ENCODE measurements at regions not wholly inside any gene's neighbourhood (a gene's known extent, or its start where the extent isn't known, plus 50 kb on each side); places are given as distances from the start of the nearest gene placed in this dataset.

DNA sequence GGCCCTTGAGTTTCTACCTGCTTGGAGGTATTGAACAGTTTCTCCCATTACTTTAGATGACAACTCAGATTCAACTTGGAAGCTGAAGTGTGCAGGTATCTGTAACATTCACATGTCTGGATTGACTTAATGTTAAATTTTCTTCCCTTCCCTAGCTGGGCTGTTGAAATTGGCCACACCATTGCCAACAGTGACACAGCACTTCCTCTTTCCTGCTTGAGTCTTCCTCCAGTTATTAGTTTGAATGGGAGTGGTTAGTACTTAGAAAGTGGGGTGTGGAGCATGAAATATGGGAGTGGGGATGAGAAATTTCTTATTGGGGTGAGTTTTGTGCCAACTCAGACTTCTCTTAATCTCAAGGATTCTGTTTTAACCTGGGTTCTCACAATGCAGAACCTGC is 454.9 kb downstream of the KCNJ2 start:
- intact Hi-C loops (cut with DNase I) = no loop called here
- DNase-seq = no peak

GRCh38 chr17:70629902-70630301 is 460.6 kb downstream of the KCNJ2 start:
- no peaks in the 10 kb centered on the region for H3K36me3 ChIP-seq
- intact Hi-C loops (cut with DNase I) = loop anchor here in 2 of 4 donors (10.0 kb wide), 2 partner anchors 1905 to 1915 kb away; no protein-coding TSS in a partner anchor
- TF ChIP-seq CTCF (IDR thresholded peaks at IDR 0.05) (no peak), EP300 (IDR thresholded peaks at IDR 0.05) (no peak), POLR2A (IDR thresholded peaks at IDR 0.05) (no peak)

More for the DNA sequence above, 454.9 kb downstream of the KCNJ2 start:
- no peaks in the 10 kb centered on the region for H3K27me3 ChIP-seq
- H3K36me3 ChIP-seq = no peaks in the 10 kb centered on the region
- TF ChIP-seq CTCF (IDR thresholded peaks at IDR 0.05) (no peak), POLR2A (IDR thresholded peaks at IDR 0.05) (no peak), EP300 (IDR thresholded peaks at IDR 0.05) (no peak)
- H3K4me3 ChIP-seq = no peak overlapping the region
- H3K4me1 ChIP-seq (ENCODE audit: insufficient read depth) = peaks cover 3% of the 10 kb centered on the region
- no peaks in the 10 kb centered on the region for H3K9me3 ChIP-seq
- H3K27ac ChIP-seq = no peak overlapping the region

DNA sequence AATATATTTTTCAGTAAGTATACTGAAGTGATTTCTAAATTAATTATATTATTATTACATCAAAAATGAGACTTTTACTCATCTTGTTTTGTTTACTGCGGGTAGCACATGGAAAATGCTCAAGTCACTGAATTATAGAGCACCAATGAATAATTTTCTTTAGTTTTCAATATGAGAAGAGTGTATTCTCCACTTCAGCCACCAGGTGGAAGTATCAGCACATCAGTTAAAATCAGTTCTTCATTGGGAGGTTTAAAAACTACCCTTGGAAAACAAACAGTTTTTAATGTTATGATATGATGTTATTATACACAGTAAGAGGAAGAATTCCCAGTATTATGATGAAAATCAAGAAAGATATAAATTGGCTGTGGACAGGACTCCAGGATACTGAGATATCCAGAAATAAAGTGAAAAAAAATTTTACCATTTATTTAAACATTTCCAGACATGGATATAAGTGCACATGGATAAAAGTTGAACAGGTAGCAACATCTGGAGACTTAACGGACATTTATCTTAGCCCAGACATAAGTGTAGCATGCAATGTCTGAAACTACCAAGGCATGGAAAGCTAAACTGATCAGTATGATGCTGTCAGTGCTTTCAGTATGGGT is 467.3 kb downstream of the KCNJ2 start:
- 11 to 21% (median 13%) methylated on average over 2 of the region's 2 CpGs for WGBS, 3 donors
- H3K36me3 ChIP-seq = no peaks in the 10 kb centered on the region
- H3K27ac ChIP-seq = no peak overlapping the region
- H3K9me3 ChIP-seq = no peaks in the 10 kb centered on the region
- no peaks in the 10 kb centered on the region for H3K4me1 ChIP-seq (ENCODE audit: insufficient read depth)
- no peak overlapping the region for H3K4me3 ChIP-seq
- DNase-seq = no peak
- no peaks in the 10 kb centered on the region for H3K27me3 ChIP-seq
- TF ChIP-seq EP300 (IDR thresholded peaks at IDR 0.05) (no peak), CTCF (IDR thresholded peaks at IDR 0.05) (peak; percentile 28 to 33 (median 32))
- intact Hi-C loops (cut with DNase I) = loop anchor here in 2 of 4 donors (10.0 kb wide), 2 partner anchors 1898 to 1908 kb away; no protein-coding TSS in a partner anchor

More at GRCh38 chr17:70629902-70630301, 460.6 kb downstream of the KCNJ2 start:
- no peaks in the 10 kb centered on the region for H3K4me1 ChIP-seq (ENCODE audit: insufficient read depth)
- no peaks in the 10 kb centered on the region for H3K9me3 ChIP-seq
- no peak overlapping the region for H3K27ac ChIP-seq
- no peak overlapping the region for H3K4me3 ChIP-seq
- WGBS, 3 donors = 9 to 19% (median 16%) methylated on average over 4 of the region's 4 CpGs
- DNase-seq = no peak
- H3K27me3 ChIP-seq = no peaks in the 10 kb centered on the region

DNA sequence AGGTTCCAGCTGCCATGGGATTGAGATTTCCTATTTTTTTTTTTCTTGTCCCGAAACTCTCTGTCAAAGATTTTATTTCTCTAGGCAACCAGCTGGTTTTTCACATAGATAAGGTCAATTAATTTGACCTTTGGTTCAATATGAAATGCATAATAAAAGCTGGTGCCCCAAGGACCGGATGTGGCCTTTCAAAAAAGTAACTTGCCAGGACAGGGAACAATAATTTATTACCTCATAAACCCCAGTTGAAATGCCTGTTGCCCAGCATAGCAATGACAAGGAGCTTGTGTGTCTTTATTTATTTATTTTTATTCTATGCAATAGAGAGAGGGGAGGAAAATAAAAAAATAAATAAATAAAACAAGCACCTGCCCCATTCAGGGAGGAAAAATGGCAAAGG is 472.7 kb downstream of the KCNJ2 start:
- WGBS, 3 donors = 65 to 73% (median 68%) methylated on average over 2 of the region's 2 CpGs
- intact Hi-C loops (cut with DNase I) = loop anchor here in 1 of 4 donors (5.0 kb wide), 1 partner anchor 1900 kb away; no protein-coding TSS in a partner anchor
- TF ChIP-seq EP300 (IDR thresholded peaks at IDR 0.05) (no peak), POLR2A (IDR thresholded peaks at IDR 0.05) (no peak), CTCF (IDR thresholded peaks at IDR 0.05) (no peak)
- no peaks in the 10 kb centered on the region for H3K36me3 ChIP-seq
- no peaks in the 10 kb centered on the region for H3K4me1 ChIP-seq (ENCODE audit: insufficient read depth)
- no peak overlapping the region for H3K4me3 ChIP-seq
- H3K27ac ChIP-seq = no peak overlapping the region
- DNase-seq = no peak
- H3K27me3 ChIP-seq = no peaks in the 10 kb centered on the region
- H3K9me3 ChIP-seq = no peaks in the 10 kb centered on the region

All from ovary (tissue), 7 donors.